ELF-1 (cell line): ENCODE measurements at regions not wholly inside any gene's neighbourhood (a gene's known extent, or its start where the extent isn't known, plus 50 kb on each side); places are given as distances from the start of the nearest gene placed in this dataset.
A peak's percentile ranks its signal among the peaks of the same experiment; 100 is the strongest.
"Not testable (repeated sequence)": the region's sequence is repeated elsewhere in the genome, so short reads cannot be mapped to it uniquely, and the experiment has no call there.

Source experiments
- DNase-seq: peaks from one replicate; pipeline ENCODE4 v3.0.0-alpha.2; 2016; ENCODE audit warnings: low read depth, low spot score

DNA sequence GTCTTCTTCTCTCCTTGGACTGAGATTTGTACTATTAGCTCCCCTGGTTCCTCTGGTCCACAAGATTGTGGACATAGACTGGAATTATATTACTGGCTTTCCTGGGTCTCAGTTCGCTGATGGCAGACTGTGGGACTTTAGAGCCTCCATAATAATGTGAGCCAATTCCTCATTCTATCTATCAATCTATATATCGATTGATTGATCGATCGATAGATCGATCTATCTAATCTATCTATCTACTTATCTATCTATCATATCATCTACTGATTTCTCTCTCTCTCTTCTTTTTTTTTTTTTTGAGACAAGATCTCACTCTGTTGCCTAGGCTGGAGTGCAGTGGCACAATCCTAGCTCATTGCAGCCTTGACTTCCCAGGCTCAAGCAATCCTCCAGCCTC lies 51.5 kb upstream of the DDR1 start:
- no peak for DNase-seq

DNA sequence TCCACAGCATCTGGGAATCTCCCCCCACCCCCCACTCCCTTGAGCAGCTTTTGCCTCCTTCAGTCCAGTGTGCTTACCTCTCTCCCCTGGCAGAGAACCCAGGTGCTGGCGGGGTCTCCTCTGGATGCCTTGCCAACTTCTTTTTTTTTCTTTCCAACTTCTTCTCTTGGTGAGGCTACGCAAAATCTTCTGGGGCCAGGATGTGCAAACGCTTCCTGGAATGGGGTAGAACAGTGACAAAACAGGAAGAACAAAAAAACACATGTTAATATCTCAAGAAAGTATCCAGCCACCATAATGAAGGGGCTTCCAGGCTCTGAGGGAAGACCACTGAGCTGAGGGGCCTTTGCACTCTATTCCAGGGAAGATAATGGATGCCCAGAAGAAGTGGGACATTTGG lies 53.9 kb upstream of the DDR1 start:
- no peak for DNase-seq

DNA sequence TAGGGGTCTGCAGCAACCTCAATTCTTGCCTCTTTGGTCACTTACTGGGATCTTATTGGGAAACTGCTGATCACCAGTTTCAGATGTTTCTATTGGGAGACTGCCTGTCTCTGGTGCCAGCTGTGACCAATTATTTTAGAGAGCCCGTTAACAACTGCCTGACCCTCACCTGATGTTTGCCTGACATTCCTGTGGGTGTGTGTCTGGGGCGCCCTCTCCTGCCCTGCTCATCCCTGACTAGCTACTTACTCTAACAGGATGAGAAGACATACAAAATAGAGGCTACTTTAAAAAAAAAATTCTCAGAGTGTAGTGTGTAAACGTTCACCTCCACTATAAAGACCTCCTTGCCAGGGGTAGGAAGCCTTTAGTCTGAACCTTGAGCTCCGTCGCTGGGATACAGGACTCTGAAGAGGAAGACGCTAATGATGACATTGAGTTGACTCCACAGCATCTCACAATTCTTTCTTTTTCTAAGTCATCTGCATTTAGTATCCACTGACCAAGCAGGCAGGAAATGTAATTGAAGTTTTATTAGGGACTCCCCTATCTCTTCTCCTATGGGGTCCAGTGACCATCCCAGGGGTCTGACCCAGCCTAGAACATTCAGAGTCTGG lies 54.6 kb upstream of the DDR1 start:
- peak; percentile 38 for DNase-seq

DNA sequence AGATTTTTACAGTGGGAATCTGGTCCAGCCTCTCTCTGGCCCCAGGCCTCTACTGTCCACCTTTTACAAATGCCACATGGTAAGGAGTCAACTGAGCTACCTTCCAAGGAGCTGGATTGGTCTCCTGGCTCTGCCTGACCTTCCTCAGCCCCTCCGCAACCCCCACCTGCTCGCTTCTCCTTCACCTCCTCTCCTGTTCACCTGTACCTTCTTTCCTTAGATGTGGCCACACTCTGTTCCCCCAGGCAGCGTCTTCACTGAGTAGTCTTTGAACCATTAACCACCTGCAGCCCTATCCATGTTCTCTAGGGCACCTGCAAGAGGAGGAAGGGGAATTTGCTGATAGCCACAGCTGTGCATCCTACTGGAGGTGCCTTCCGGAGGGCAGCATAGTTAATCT lies 55.3 kb upstream of the DDR1 start:
- DNase-seq, result no peak

DNA sequence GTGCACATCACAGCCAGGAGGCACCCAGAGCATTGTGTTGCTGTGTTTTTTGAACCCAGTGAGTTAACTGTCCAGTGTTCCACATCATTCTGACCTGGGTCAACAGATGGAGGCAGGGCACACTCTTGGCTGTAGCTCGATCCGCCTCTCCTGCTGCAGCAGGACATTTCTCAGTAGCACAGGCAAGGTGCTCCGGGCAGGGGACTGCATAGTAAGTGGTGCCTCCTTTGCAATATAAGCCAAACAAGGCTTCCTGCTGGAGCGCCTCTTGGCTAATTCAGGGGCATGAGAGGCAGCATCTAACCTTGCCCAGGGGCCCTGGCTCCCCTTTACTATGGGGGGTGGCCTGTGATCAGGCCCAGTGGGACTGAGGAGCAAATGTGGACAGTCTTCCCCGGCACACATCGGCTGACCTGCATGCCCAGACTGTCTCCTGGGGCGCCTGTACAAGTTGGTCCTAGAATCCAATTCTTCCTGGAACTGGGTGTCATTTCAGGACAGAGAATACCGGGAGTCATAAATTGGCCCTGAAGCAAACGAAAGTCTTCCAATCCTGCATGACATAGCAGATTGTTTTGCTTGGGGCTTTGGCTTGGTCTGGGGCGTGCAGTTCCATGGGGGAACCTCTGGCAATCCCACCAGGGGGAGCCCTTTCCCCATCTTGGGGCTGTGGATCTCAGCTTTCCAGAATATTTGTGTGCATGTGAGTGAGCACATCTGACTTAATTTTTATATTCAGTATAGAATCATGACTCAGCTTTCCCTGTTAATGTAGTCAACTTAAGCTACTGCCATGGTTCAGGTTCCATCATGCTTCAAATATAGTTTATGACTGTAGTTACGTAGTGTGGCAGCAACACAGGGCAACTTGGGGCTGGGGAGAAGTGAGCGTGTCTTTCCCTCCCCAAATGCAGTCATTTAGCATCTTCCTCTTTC lies 56.0 kb upstream of the DDR1 start:
- DNase-seq, result peak; percentile 87

DNA sequence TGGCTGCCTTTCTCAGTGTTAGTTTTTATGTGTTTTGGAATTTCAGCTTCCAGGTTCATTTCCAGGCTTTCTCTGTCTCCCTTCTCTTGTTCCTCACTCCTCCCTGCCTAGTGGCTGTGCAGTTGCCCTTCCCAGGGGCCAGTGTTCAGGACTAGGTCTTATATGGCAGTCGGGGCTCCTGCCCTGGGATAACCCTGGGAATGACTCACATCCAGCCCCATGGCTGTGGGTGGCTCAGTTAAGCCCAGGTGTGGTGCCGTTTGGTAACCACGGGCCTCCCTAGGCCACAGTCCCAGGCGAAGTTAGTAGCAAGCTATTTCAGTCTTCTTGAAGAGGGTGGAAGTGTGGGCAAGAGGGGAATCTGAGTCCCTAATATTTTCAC lies 57.4 kb upstream of the DDR1 start:
- no peak for DNase-seq

DNA sequence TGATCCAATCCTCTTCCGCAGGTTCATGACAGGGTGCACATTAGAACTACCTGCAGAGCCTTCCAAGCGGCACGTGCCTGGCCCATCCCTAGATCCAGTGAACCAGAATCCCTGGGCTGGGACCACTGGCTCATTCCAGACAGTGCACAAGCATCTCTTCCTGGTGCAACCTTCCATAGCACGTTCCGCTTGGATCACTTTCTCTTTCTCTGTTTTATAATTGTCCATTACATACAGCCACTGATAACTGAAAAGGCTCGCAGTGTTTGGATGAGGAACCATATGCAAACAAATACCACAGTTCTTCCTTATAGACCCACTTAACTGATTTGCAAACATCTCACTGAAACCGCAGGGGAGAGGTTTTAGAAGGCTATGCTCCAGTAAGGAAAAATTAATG lies 59.6 kb upstream of the DDR1 start:
- no peak for DNase-seq

DNA sequence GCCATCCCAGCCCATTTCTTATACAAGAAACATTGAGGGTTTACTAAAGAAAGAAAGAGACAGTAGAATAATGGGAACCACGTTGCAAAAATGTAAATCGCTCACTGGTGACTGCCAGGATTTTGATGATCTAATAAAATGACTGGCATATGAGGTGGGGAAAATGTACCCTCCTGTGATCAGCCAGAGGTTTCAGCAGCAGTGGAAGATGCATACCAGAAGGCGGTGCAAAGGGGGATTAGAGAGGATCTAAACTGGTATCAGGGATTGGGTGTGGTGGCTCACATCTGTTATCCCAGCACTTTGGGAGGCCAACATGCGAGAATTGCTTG lies 60.8 kb upstream of the DDR1 start:
- no peak for DNase-seq

DNA sequence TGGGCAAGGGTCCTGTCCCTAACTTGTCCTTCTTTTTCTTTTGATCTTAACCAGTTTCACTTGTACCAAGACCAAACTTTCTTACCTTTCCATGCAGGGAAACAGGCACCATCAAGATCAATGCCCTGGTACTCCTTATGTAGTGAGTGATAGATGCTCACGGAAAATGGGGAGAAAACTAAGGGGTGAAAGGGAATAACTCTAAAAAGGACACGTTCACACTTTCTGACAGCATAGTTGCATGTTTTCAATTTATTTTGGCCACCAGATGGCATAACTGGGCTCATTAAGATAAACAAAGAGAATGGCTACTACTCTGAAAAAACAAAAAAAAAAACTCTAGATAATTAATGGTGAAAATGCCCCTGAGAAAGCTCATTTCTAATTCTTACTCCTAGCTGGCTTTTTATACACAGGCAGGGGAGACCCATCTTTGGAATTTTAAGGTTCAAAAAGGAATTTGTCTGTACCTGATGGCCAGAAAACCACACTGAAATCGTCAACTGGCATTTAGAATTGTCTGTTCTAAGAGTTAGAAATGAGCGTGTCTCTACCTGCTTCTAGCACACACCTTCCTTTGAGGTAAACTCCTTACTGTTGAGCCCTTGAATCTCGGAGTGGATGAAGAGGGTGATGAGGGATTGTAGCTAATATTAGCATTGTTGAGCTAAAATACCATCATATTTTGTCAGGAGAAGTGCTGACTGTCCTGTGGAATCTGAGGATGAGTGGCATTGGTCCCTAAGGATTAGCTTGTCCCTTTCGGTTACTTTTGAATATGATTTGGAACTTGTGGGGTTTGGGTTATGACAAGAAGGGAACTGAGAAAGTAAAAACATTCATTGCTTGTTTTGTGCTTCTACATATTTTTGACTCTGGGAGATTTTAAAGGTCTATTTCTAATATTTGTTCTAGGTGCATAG lies 62.2 kb upstream of the DDR1 start:
- no peak for DNase-seq

DNA sequence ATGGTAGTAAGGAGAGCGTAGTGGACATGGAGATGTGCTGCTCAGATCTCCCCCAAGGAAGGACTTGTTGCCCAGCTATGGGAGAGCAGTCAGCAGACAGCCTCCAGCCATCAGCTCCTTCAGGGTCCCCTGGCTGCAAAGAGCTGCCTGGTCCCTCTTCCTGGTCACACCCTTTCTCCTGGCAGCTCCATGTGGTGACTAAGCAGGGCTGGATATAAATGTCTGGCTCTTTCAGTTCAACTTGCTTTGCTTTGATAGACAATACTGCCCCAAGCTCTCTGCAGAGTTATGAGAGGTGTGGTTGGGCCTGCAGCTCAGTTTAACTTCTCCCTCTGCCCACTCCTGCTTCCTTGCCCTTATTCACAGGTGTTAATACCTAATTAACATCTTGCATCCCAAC lies 64.1 kb upstream of the DDR1 start:
- peak; percentile 38 for DNase-seq

DNA sequence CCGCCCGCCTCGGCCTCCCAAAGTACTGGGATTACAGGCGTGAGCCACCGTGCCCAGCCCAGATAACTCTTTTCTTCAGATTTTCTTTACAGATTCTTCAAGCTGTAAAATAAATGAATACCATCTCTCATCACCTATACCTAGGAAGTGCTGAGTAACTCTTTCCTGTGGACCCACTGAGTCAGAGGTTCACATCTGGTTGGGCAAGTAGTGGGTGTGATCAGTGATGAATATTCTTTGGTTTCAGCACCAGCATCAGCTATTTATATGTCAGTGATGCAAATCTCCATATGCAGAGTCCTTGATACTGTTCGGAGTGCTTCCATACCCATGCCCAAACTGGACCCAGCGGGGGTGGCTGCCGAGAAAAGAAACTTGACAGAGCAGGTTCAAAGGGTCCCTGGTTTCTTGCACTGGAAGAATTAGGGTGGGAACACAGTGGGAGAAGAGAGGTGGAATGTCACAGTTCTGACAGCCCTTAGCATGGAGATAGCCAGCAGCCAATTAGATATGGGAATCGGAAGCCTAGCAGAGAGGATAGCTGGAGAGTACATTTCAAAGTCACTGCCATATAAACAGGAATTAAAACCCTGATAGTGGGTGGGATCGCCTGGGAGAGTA lies 64.9 kb upstream of the DDR1 start:
- DNase-seq, result no peak

DNA sequence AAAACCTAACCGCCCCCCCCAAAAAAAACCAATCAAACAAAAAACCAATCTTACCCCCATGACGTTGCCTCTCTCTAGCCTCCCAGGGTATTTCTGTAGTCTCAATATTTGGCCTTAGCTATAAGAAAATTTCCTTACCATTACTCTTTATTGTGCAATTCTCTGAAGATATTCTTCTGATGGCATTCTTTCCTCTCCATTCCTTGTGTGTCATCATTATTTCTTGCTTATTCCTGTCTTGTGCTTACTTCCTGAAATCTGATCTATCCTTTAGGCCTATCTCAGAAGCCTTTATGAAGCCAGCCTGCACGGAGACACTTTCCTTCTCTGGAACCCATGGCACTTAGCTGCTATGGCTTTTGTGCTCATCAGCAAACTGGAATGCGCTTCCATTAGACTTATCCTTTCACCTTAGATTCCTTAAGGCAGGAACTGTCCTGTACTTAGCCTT lies 65.9 kb upstream of the DDR1 start:
- peak; percentile 17 for DNase-seq

DNA sequence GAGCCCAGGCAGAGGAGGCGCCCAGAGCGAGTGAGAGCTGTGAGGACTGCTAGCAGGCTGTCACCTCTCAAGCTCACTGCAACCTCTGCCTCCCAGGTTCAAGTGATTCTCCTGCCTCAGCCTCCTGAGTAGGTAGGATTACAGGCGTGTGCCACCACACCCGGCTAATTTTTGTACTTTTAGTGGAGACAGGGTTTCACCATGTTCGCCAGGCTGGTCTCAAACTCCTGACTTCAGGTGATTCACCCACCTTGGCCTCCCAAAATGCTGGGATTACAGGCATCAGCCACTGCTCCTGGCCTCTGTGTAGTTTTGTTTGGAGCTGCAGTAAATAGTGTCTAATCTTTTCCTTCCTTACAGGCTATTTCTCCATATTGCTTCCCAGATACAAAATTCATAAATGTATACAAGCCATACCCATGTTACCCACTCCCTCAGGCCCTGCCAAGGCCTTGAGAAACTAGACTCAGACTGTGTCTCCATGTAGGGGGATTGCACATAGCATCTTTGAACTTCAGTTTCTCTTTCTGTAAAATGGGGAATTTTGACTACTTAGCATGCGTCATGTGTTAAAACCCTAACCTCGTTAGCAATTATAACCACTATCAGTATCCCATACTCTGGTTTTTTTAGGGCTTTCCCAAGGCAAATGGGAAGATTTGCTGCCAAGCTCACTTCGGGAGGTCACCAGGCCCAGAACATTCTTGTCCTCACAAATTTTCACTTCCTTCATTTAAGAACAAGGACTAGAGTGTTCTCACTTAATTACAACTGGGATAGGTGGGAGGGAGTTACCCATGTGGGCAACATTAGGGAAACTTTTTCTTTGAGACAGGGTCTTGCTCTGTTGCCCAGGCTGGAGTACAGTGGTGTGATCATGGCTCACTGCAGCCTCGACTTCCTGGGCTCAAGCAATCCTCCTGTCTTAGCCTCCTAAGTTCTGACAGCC lies 67.3 kb upstream of the DDR1 start:
- no peak for DNase-seq

DNA sequence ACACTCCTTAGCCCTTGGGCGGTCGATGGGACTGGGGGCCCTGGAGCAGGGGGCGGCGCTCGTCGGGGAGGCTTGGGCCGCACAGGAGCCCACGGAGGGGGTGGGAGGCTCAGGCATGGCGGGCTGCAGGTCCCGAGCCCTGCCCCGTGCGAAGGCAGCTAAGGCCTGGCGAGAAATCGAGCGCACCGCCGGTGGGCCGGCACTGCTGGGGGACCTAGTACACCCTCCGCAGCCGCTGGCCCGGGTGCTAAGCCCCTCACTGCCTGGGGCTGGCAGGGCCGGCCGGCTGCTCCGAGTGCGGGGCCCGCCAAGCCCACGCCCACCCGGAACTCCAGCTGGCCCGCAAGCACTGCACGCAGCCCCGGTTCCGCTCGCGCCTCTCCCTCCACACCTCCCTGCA lies 68.0 kb upstream of the DDR1 start:
- not testable (repeated sequence) for DNase-seq

DNA sequence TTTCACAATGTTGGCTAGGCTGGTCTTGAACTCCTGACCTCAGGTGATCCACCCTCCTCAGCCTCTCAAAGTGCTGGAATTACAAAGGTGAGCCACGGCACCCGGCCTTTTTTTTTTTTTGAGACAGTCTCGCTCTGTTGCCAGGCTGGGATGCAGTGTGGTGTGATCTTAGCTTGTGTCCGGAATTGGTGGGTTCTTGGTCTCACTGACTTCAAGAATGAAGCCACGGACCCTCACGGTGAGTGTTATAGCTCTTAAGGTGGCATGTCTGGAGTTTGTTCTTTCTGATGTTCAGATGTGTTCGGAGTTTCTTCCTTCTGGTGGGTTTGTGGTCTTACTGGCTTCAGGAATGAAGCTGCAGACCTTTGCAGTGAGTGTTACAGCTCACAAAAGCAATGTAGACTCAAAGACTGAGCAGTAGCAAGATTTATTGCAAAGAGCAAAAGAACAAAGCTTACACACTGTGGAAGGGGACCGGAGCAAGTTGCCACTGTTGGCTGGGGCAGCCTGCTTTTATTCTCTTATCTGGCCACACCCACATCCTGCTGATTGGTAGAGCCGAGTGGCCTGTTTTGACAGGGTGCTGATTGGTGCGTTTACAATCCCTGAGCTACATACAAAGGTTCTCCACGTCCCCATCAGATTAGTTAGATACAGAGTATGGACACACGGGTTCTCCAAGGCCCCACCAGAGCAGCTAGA lies 69.1 kb upstream of the DDR1 start:
- DNase-seq, result not testable (repeated sequence)

DNA sequence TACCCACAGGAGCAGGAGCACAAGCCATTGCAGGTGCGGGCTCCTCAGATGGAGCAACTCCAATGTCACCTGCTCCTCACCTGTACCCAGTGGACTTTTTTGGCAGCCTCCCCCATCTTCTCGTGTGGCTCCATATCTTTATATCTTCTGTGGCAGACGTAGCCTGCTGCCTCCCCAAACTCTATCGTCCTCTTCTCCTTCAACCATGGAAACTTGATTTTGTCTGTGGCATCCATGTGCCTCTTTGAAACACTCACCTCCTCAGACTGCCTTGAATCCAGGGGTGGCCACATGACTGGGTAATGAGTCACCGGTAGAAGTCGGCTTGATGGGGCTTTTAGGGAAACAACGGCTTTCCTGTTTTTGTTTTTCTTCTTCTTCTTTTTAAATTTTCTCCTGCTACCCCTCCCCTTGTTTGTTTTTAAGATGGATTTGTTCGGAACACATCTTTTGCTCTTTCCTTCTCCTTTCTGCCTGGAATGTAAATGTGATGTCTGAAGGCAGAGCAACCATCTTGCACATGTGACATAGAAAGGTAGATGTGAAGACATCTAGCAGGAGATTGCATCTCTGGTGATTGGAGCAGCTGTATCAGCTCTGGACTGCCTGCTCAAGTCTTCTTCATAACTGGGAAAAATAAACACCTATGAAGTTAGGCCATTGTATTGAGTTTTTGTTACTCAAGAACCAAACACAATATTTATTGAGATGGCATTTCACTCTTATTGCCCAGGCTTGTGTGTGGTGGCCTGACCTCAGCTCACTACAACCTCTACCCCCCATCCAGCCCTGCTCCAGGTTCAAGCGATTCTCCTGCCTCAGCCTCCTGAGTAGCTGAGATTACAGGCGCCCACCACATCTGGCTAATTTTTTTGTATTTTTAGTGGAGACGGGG lies 69.9 kb upstream of the DDR1 start:
- peak; percentile 23 for DNase-seq

DNA sequence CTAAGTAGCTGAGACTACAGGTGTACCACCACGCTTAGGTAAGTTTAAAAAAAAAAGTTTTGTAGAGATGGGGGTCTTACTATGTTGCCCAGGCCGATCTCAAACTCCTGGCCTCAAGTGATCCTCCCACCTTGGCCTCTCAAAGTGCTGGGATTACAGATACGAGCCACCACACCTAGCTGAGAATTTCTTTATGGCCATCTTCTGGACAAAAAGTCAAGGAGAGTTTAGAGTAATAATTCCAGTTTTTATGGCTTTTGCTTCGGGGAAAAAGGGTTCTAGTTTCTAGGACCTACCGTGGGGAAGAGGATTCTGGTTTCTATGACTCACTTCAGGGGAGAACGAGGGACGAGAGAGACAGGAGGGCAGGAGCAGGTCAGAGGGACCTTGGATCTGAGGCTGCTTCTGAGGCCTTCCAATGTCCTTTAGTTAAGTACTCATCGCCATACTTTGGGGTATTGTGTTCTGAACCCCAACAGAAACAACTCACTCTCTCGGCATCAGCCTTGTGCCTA lies 69.3 kb upstream of the IER3 start:
- no peak for DNase-seq

DNA sequence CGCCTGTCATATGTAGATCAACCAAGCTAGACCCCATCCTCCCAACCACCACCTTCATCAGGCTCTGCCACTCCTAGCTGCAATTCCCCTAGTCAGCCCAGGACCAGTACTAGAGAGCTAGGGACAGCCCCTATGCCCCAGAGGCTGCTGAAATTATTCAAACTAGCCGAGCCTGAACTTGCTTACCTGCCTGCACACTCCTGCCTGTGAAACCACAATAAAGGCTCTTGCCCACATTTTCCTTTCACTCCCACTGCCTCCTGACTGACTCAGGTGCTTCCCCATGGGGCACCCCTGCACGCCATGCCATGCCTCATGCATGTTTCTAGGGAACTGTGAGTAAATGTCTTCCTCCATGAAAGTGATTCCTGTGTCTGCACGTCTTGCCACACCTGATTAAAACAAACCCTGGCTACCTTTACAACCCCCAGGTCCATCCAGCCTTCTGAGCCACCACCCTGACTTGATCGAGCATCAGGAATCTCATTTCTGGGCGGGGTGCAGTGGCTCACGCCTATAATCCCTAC lies 66.5 kb upstream of the IER3 start:
- DNase-seq, result peak; percentile 71
